Fibroblast of the aortic adventitia (primary cell): ENCODE measurements at regions not wholly inside any gene's neighbourhood (a gene's known extent, or its start where the extent isn't known, plus 50 kb on each side); places are given as distances from the start of the nearest gene placed in this dataset.
A peak's percentile ranks its signal among the peaks of the same experiment; 100 is the strongest.

ENCODE experiments used
- DNase-seq: peaks from one replicate; pipeline ENCODE4 v3.0.0-alpha.2; 2010; ENCODE audit warnings: low read depth
- H3K4me3 ChIP-seq: 2 replicates; pipeline ENCODE4 v1.5.1; 2011; ENCODE audit warnings: low read depth, mild to moderate bottlenecking, control low read depth, low read length, moderate library complexity
- CTCF ChIP-seq: IDR thresholded peaks from 2 replicates; pipeline ENCODE4 v1.5.1; 2011; ENCODE audit warnings: mild to moderate bottlenecking, low read length, control low read depth, inconsistent platforms; ENCODE audit not compliant: insufficient read depth

- no peak overlapping the region for H3K4me3 ChIP-seq
- TF ChIP-seq CTCF: no peak
- DNase-seq: no peak
Observed at GRCh38 chr12:67877727-67878126, 111.5 kb upstream of the IFNG-AS1 start.

- H3K4me3 ChIP-seq: no peak overlapping the region
- no peak for TF ChIP-seq CTCF
- DNase-seq: no peak
Observed at GRCh38 chr12:67879937-67880336, 109.3 kb upstream of the IFNG-AS1 start.

GRCh38 chr12:67881565-67881964 lies 107.7 kb upstream of the IFNG-AS1 start:
- no peak for TF ChIP-seq CTCF
- DNase-seq: no peak
- no peak overlapping the region for H3K4me3 ChIP-seq

GRCh38 chr12:67884596-67884995 lies 104.7 kb upstream of the IFNG-AS1 start:
- H3K4me3 ChIP-seq: no peak overlapping the region
- no peak for DNase-seq
- TF ChIP-seq CTCF: no peak

- DNase-seq: peak; percentile 50
- no peak overlapping the region for H3K4me3 ChIP-seq
- TF ChIP-seq CTCF: no peak
Observed at GRCh38 chr12:67885375-67886169, 103.7 kb upstream of the IFNG-AS1 start.

GRCh38 chr12:67887065-67887464 lies 102.2 kb upstream of the IFNG-AS1 start:
- no peak for TF ChIP-seq CTCF
- no peak overlapping the region for H3K4me3 ChIP-seq
- DNase-seq: no peak

- H3K4me3 ChIP-seq: no peak overlapping the region
- DNase-seq: no peak
- no peak for TF ChIP-seq CTCF
Observed at GRCh38 chr12:67889931-67890330, 99.3 kb upstream of the IFNG-AS1 start.
